GM12875 (cell line): ENCODE measurements at regions not wholly inside any gene's neighbourhood (a gene's known extent, or its start where the extent isn't known, plus 50 kb on each side); places are given as distances from the start of the nearest gene placed in this dataset.

Source experiments
- H3K4me3 ChIP-seq: one replicate; pipeline ENCODE4 v1.5.1; 2011; ENCODE audit warnings: low read depth, low read length, control low read depth
- CTCF ChIP-seq: IDR thresholded peaks from 2 replicates; pipeline ENCODE4 v1.5.1; 2011; ENCODE audit warnings: low read depth, mild to moderate bottlenecking, control low read depth, inconsistent platforms, low read length, moderate library complexity, borderline replicate concordance; ENCODE audit not compliant: insufficient read depth

- no peak overlapping the region for H3K4me3 ChIP-seq
- TF ChIP-seq CTCF, result no peak
Measured at GRCh38 chr1:103469801-103470200, 55.7 kb upstream of the RNPC3 start.

- no peak for TF ChIP-seq CTCF
- no peak overlapping the region for H3K4me3 ChIP-seq
Measured at GRCh38 chr1:103467100-103467499, 58.4 kb upstream of the RNPC3 start.

- H3K4me3 ChIP-seq, result no peak overlapping the region
- no peak for TF ChIP-seq CTCF
Measured at GRCh38 chr1:103461161-103462105, 64.1 kb upstream of the RNPC3 start.

GRCh38 chr1:103460511-103460910 lies 65.0 kb upstream of the RNPC3 start:
- TF ChIP-seq CTCF, result no peak
- no peak overlapping the region for H3K4me3 ChIP-seq

GRCh38 chr1:103459346-103459745 lies 66.2 kb upstream of the RNPC3 start:
- no peak for TF ChIP-seq CTCF
- no peak overlapping the region for H3K4me3 ChIP-seq

- no peak for TF ChIP-seq CTCF
- H3K4me3 ChIP-seq, result no peak overlapping the region
Measured at GRCh38 chr1:103457886-103458455, 67.5 kb upstream of the RNPC3 start.

- no peak overlapping the region for H3K4me3 ChIP-seq
- no peak for TF ChIP-seq CTCF
Measured at GRCh38 chr1:103448560-103448959, 76.9 kb upstream of the RNPC3 start.
